GM18951 (cell line): ENCODE measurements at regions not wholly inside any gene's neighbourhood (a gene's known extent, or its start where the extent isn't known, plus 50 kb on each side); places are given as distances from the start of the nearest gene placed in this dataset.
"Not testable (repeated sequence)": the region's sequence is repeated elsewhere in the genome, so short reads cannot be mapped to it uniquely, and the experiment has no call there.

Experiments used
- POLR2A ChIP-seq: IDR thresholded peaks from 4 replicates; pipeline ENCODE4 v1.6.1; 2011; ENCODE audit warnings: mild to moderate bottlenecking; ENCODE audit not compliant: insufficient read length, insufficient read depth; ENCODE audit errors: extremely low read depth
- in situ Hi-C: fragments of 300-500 bp; cut with MboI; formaldehyde crosslinking; loops from one replicate; pipeline ENCODE4 v1.12.0; 2022; ENCODE audit warnings: low sequenced_read_pairs, mixed read lengths, inconsistent platforms; ENCODE audit not compliant: unreplicated experiment

DNA sequence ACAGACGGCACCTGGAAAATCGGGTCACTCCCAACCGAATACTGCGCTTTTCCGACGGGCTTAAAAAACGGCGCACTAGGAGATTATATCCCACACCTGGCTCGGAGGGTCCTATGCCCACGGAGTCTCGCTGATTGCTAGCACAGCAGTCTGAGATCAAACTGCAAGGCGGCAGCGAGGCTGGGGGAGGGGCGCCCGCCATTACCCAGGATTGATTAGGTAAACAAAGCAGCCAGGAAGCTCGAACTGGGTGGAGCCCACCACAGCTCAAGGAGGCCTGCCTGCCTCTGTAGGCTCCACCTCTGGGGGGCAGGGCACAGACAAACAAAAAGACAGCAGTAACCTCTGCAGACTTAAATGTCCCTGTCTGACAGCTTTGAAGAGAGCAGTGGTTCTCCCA is 64.5 kb downstream of the SLC30A10 start:
- in situ Hi-C loops, result not testable (repeated sequence)

- in situ Hi-C loops, result no loop called here
Observed at GRCh38 chr1:219862366-219862765, 66.0 kb downstream of the SLC30A10 start.

GRCh38 chr1:219858980-219859379 is 69.4 kb downstream of the SLC30A10 start:
- in situ Hi-C loops, result no loop called here
- no peak for TF ChIP-seq POLR2A

More at GRCh38 chr1:219862366-219862765, 66.0 kb downstream of the SLC30A10 start:
- no peak for TF ChIP-seq POLR2A

- in situ Hi-C loops, result loop anchor here (25.0 kb wide), 1 partner anchor 265 kb away; no protein-coding TSS in a partner anchor
Observed at GRCh38 chr1:219847215-219847855, 81.0 kb downstream of the SLC30A10 start.

DNA sequence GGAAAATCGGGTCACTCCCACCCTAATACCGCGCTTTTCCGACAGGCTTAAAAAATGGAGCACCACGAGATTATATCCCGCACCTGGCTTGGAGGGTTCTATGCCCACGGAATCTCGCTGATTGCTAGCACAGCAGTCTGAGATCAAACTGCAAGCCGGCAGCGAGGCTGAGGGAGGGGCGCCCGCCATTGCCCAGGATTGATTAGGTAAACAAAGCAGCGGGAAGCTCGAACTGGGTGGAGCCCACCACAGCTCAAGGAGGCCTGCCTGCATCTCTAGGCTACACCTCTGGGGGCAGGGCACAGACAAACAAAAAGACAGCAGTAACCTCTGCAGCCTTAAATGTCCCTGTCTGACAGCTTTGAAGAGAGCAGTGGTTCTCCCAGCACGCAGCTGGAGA is 88.8 kb downstream of the SLC30A10 start:
- in situ Hi-C loops, result loop anchor here (25.0 kb wide), 1 partner anchor 273 kb away; no protein-coding TSS in a partner anchor

More at GRCh38 chr1:219847215-219847855, 81.0 kb downstream of the SLC30A10 start:
- TF ChIP-seq POLR2A, result no peak

DNA sequence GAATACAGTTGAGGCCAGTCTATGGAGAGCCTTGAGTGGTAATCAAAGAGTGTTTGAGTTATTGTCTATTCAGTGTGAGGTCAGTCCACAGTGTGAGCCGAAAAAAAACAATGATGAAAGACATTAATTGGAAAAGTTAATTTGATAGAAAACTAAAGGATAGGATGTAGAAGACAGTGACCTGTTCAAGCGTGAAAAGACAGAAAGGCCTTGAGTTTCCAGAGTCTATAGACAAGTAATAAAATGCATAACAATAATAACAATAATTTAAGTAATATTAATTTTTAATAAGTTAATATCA is 90.4 kb downstream of the SLC30A10 start:
- TF ChIP-seq POLR2A, result no peak
- in situ Hi-C loops, result loop anchor here (25.0 kb wide), 1 partner anchor 274 kb away; no protein-coding TSS in a partner anchor

GRCh38 chr1:219837274-219837993 is 90.9 kb downstream of the SLC30A10 start:
- no peak for TF ChIP-seq POLR2A
- in situ Hi-C loops, result loop anchor here (25.0 kb wide), 1 partner anchor 275 kb away; no protein-coding TSS in a partner anchor

DNA sequence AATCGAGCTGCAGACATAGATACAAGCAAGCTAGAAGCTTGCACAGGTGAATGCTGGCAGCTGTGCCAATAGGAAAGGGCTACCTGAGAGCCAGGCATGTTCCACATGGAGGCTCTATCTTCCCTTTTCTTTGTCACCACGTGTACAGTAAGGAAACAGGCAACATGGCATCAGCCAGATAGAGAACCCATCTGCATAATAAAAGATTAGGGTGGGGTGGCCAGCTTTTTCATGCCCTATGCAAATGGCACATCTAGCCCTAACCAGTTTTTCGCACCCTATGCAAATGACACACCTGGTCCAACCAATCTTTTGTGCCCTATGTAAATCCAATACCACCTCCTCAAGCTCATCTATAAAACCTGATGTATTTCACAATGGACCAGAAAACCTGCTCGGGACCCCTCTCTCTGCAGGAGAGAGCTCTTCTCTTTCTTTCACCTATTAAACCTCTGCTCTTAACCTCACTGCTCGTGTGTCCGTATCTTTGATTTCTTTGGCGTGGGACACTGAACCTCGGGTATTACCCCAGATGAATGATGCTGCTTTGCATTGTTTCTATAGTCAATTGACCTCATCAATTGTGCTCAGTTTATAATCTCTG is 93.9 kb downstream of the SLC30A10 start:
- no peak for TF ChIP-seq POLR2A
- in situ Hi-C loops, result loop anchor here (25.0 kb wide), 1 partner anchor 278 kb away; no protein-coding TSS in a partner anchor

DNA sequence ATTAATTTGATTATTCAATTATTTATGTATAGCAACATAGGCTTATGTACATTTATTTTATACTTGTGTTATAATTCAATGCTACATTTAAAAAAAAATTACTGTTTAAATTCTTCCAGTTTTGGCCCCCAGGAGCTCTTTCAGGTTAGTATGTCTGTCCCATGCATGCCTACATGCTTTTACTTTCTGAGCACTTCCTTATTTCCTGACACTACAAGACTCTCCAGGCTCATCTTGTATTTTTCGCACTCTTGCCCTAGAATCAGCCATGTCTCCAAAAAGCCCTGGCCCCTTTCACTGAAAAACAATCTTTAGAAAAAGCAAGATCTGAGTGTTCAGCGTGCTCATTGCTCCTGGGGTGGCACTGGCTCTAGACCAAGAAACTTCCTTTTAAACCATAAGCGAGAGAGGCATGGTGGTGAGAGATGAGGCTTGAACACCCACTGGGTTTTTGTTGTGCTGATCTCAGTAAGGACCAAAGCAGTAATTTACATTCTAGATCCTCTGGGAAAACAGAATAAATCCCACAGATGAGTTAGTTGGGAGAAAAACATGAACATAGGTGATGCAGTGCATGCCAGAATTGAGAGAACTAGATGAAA is 95.0 kb downstream of the SLC30A10 start:
- in situ Hi-C loops, result loop anchor here (25.0 kb wide), 1 partner anchor 279 kb away; no protein-coding TSS in a partner anchor
- TF ChIP-seq POLR2A, result no peak

DNA sequence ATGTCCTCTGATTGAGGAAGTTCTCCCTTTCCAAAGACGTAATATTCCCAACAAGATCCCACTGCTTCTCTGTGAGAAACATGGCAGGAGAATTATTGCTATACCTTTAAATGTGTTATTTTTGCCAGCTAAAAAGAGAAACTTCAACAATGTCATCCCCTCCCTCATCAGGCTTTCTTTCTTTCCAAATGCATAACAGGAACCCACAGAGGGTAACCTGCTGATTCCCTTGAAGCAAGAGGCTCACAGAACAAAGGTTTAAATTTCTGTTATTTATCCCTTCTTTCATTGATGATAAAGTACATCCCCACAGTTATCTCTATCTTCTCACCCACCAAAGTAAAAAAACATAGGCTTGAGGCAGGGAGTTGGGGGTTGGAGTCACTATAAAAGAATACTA is 102.1 kb downstream of the SLC30A10 start:
- in situ Hi-C loops, result loop anchor here (25.0 kb wide), 1 partner anchor 286 kb away; no protein-coding TSS in a partner anchor
- no peak for TF ChIP-seq POLR2A

- in situ Hi-C loops, result loop anchor here (25.0 kb wide), 1 partner anchor 287 kb away; no protein-coding TSS in a partner anchor
- no peak for TF ChIP-seq POLR2A
Observed at GRCh38 chr1:219825355-219825754, 103.0 kb downstream of the SLC30A10 start.

DNA sequence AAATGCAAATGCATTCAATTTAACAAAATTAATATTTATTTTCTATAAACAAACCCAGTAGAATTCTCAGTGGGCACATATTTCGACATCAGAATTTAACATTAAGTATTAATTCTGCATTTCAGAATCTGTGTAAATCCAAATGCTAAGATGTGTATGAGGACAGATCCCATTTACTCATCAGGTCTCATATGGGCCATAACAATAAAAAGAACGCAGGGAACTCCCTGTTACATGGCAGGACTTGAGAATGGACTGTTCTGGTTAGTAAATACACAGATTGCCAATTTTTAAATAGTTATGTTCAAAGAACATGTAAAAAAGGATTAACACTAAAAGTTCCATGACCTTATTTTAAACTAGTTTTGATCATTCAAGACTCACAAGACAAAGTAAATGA is 104.0 kb downstream of the SLC30A10 start:
- in situ Hi-C loops, result loop anchor here (25.0 kb wide), 1 partner anchor 1487 kb away; the partner anchor contains the start of gene TGFB2
- no peak for TF ChIP-seq POLR2A

DNA sequence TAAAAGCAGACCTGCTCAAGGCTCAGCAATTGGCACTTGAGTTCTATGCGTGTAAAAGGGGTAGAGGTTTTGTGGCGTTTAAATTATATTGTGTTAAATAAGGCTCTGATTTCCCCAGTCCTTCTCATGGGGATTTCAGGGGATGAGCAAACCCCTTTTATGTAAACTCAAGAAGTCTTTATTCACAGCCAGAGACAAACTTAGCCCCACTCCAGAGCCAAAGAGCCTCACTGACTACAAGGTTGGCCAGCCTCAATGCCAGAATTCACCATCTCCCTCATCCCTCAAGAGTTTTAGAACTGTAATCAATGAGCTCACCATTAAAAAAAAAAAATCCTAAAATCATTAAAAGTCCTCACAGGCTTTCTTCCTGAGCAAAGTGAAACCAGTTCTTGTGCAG is 107.8 kb downstream of the SLC30A10 start:
- no peak for TF ChIP-seq POLR2A
- in situ Hi-C loops, result loop anchor here (25.0 kb wide), 1 partner anchor 1483 kb away; the partner anchor contains the start of gene TGFB2
